Fibroblast of skin of left quadriceps (primary cell): ENCODE measurements at regions not wholly inside any gene's neighbourhood (a gene's known extent, or its start where the extent isn't known, plus 50 kb on each side); places are given as distances from the start of the nearest gene placed in this dataset.

ENCODE experiments used
- DNase-seq, 2 experiments: peaks; one replicate each; pipeline ENCODE4 v3.0.0-alpha.2; 2013; ENCODE audit warnings: low read depth in 2 of 2

DNA sequence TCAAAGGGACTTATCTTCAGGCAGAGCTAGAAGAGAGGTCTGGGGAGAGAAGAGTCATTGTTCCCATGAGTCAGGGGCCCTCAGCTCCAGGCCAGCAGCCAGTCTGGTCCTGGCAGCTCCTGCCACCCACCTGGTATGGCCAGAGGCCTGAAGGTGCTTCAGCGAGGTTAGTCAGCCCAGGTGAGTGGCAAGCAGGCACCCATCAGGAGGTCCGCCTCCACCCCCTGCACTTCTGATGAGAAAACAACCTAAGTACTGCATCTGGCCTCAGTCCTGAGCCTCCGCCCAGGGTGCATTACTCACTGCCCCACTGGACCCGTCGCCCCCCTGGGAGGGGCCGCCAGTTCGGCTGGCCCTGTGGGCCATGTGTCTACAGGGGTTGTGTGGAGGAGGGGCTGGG lies 130.2 kb downstream of the INHBB start:
- no peak for DNase-seq

DNA sequence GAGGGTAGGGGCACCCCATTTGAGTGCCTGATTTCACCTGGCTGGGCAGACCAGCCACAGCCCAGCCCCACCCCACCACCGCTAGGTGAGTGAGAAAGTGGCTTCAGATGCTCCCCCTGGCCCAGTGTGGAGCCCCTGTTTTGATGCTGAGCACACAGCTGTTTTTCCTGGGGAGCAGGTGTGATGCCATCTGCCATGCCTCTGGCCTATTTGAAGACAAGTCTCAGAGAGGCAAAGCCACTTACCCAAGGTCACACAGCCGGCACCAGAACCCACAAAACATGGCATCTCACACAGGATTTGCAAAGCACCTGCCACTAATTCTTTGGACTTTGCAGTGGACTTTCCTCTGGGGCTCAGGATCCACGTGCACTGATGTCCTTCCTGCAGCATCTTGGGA lies 131.3 kb downstream of the INHBB start:
- DNase-seq: no peak

GRCh38 chr2:120477831-120478481 lies 132.0 kb downstream of the INHBB start:
- no peak for DNase-seq

DNA sequence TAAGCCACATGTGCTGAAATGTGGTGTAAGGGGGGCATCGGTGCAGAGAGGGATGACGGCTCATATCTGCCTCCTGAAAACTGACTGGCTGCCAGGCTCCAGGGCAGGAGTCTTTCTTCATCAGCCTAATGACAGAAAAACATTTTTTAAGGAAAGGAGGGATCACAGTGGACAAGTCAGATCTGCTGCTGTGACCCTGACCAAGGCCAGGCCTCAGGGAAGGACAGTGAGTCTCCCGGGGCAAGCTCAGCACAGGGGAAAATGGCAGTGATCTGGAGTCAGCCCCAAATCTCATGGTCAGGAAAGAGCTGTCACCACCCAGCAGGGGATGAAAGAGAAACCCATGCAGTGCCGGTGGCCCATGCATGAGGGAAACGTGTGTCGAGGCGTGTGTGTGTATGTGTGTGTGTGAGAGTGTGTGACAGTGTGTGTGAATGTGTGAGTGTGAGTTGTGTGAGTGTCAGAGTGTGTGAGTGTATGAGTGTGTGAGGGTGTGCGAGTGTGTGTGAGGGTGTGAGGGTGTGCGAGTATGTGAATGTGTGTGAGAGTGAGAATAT lies 134.5 kb downstream of the INHBB start:
- DNase-seq: no peak

GRCh38 chr2:120480903-120481445 lies 135.0 kb downstream of the INHBB start:
- DNase-seq: no peak

DNA sequence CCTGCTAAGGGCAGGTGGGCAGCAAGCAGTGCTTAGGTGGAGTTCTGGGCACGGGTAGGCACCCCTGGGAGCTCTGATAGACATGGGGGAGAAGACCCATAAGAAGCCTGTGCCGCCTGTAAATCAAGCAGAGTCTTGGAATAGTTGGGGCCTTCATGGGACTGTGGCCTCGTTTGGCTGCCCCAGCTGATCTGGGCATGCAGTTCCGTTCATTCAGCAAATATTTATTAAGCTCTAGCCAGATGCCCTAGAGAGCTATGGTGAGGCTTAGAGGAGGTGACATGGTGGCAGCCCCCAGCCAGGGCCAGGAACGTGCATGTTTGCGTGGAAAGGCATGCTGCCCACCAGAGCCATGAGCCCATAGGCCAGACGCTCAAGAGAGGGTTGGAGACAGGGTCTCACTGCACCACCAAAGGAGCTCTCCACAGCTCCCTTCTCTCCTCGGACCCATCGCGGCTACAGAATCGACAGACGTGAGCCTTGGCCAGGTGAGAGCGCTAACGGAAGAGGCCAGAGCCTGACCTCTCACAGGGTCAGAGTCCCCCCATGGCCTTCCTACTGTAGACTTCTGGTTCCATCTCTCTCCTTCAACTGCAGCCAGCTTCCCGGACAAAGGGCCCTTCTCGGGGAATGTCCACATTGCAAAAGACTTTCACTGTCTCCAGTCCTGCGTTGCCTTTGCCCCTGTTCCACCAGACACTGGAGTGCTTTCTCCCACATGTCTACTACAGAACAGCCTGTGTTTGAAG lies 135.7 kb downstream of the INHBB start:
- DNase-seq: no peak

- DNase-seq: no peak
These were observed 136.4 kb downstream of the INHBB start for GRCh38 chr2:120482334-120482733.

DNA sequence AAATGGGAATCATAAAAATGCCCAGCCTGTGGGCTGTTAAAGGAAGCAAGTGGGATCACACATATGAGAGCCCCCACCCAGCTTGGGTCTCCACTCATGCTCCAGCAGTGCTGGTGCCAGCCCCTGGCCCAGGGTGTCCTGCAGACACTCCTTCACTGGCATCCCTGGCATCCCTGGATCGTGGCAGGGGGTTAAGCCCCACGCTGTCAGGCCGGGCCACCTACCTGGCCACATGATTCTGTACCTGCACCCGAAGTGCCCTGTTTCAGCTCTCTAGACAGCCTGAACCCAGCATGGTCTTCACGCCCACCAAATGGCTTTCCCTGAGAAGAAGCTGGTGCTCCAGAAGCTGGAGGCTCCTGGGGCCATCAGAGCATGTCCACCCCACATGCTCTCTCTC lies 137.4 kb downstream of the INHBB start:
- DNase-seq: no peak

- no peak for DNase-seq
These were observed 139.2 kb downstream of the INHBB start for GRCh38 chr2:120485096-120485495.

GRCh38 chr2:120486441-120486840 lies 140.5 kb downstream of the INHBB start:
- no peak for DNase-seq

- no peak for DNase-seq
These were observed 141.0 kb downstream of the INHBB start for GRCh38 chr2:120486946-120487345.

GRCh38 chr2:120488531-120488930 lies 142.6 kb downstream of the INHBB start:
- no peak for DNase-seq

GRCh38 chr2:120489023-120489422 lies 143.1 kb downstream of the INHBB start:
- no peak for DNase-seq

GRCh38 chr2:120490091-120490798 lies 144.3 kb downstream of the INHBB start:
- no peak for DNase-seq

DNA sequence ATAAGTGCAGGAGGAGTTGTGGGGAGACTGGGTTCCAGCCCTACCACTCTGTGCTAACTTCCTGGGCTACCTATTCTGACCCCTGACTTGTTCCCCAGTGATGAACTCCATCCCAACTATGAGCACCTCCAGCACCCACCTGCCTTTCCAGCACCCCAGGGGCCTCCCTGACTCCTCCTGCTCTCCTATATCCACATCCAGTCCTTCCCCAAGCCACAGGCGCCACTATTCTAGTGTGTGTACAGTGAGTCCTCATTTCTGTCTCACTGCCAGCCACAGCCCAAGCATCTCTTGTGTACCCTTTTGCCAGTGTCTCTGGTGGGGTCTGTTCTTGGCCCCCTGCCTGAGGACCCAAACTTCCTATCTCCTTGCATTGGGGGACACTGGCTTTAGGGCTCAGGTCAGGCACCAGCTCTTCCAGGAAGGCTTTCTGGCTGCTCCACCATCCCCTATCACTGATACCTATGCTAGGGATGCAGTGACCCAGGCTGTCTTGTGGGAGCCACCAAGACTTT lies 145.2 kb downstream of the INHBB start:
- DNase-seq: no peak

DNA sequence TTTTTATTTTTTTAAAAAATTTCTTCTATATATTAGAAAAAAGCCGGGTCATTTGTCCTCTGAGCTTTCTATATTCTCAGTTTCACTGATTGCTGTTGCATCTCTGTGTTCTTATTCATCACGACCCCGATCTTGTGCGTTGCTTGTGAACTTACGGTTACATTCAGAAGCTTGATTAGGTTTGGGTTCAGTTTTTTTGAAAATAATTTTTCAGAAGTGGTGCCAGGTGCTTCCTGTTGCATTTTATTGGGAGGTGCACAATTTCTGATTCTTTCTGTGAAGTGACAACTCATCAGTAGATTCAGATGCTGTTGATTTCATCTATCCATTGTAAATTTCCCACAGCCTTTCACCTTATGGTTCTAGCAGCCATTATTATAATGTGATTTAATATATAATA lies 147.3 kb downstream of the INHBB start:
- DNase-seq: no peak

- DNase-seq: no peak
These were observed 148.5 kb downstream of the INHBB start for GRCh38 chr2:120494446-120494845.

DNA sequence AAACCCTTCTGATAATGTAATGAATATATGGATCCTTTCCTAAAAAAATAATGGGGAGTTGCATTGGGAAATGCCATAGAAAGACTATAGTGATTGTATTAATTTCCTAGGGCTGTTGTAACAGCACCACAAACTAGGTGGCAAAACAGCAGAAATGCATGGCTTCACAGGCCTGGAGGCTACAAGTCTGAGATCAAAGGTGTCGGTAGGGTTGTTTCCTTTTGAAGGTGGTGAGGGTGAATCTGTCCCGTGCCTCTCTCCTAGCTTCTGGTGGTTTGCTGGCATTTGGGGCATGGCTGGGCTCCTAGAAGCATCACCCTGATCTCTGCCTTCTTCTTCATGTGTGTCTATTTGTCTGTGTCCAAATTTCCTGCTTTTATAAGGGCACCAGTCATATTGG lies 149.7 kb downstream of the INHBB start:
- no peak for DNase-seq

GRCh38 chr2:120496235-120496634 lies 150.3 kb downstream of the INHBB start:
- DNase-seq: no peak

DNA sequence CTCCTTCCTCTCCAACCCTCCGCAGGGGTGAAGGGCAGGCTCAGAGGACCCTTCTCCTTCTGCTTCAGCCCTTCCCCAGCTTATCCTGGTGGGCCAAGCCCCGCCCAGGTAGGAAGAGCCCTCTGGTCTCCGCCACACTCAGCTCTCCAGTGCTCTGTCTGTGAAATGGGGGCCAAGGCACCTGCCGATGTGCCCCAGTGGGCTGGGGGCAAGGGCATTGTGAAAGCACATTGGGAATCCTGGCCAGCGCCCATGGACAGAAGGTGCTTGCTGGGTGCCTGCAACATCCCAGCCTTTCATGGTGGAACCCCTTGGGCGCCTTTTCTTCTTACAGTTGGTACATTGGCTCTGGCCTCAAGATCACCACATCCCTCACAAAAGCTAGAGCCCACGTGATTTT lies 150.8 kb downstream of the INHBB start:
- no peak for DNase-seq

GRCh38 chr2:120497261-120497977 lies 151.5 kb downstream of the INHBB start:
- DNase-seq: no peak
